CD8-positive, alpha-beta memory T cell (primary cell): ENCODE measurements at regions not wholly inside any gene's neighbourhood (a gene's known extent, or its start where the extent isn't known, plus 50 kb on each side); places are given as distances from the start of the nearest gene placed in this dataset.

ENCODE experiments used
- CTCF ChIA-PET: fragments of 350-600 bp; sonication (Branson Sonifier 250); formaldehyde crosslinking; loops from one replicate; lab custom pipeline; 2021; ENCODE audit warnings: antibody characterized with exemption; lab: Charles Lee
- POLR2A ChIA-PET: fragments of 350-600 bp; sonication (Branson Sonifier 250); formaldehyde crosslinking; loops from one replicate; lab custom pipeline; 2021; ENCODE audit warnings: antibody characterized with exemption; lab: Charles Lee
- DNase-seq, 5 donors: peaks; one replicate each; pipeline versions ENCODE4 v3.0.0 to v3.0.0-alpha.2; 2020 to 2022; ENCODE audit warnings: mixed read lengths in 1 of 5
- H3K27ac ChIP-seq: one replicate; pipeline ENCODE4 v1.7.0; 2013; ENCODE audit warnings: low read depth, mild to moderate bottlenecking, low read length, moderate library complexity
- H3K27me3 ChIP-seq: 2 replicates; pipeline ENCODE4 v1.7.0; 2013; ENCODE audit warnings: low read length, mild to moderate bottlenecking; ENCODE audit not compliant: insufficient read depth, poor library complexity, severe bottlenecking
- H3K36me3 ChIP-seq: 2 replicates; pipeline ENCODE4 v1.7.0; 2013; ENCODE audit warnings: mild to moderate bottlenecking, low read length, moderate library complexity; ENCODE audit not compliant: insufficient read depth
- H3K4me1 ChIP-seq: 2 replicates; pipeline ENCODE4 v1.7.0; 2013; ENCODE audit warnings: mild to moderate bottlenecking, low read length, moderate library complexity; ENCODE audit not compliant: insufficient read depth
- H3K4me3 ChIP-seq: 2 replicates; pipeline ENCODE4 v1.7.0; 2013; ENCODE audit warnings: mild to moderate bottlenecking, low read length
- H3K9me3 ChIP-seq: 2 replicates; pipeline ENCODE4 v1.7.0; 2013; ENCODE audit warnings: mild to moderate bottlenecking, low read length
- H3K27ac Mint-ChIP-seq, 8 donors: one replicate each; pipeline ENCODE4 v1.8.0; 2020 to 2021; ENCODE audit warnings: mixed read lengths in 8 of 8, mild to moderate bottlenecking in 6 of 8, inconsistent platforms in 3 of 8, moderate library complexity in 3 of 8
- H3K27me3 Mint-ChIP-seq, 2 donors: one replicate each; pipeline ENCODE4 v1.8.0; 2020 to 2021; ENCODE audit warnings: mixed read lengths in 2 of 2, mild to moderate bottlenecking in 1 of 2, moderate library complexity in 1 of 2
- H3K36me3 Mint-ChIP-seq, 3 donors: one replicate each; pipeline ENCODE4 v1.8.0; 2020 to 2021; ENCODE audit warnings: mixed read lengths in 3 of 3, inconsistent platforms in 1 of 3, mild to moderate bottlenecking in 1 of 3
- H3K4me1 Mint-ChIP-seq, 3 donors: one replicate each; pipeline ENCODE4 v1.8.0; 2020 to 2021; ENCODE audit warnings: mixed read lengths in 3 of 3, inconsistent platforms in 1 of 3, mild to moderate bottlenecking in 1 of 3
- H3K4me3 Mint-ChIP-seq, 7 donors: one replicate each; pipeline ENCODE4 v1.8.0; 2020 to 2021; ENCODE audit warnings: mixed read lengths in 7 of 7, mild to moderate bottlenecking in 6 of 7, moderate library complexity in 4 of 7, inconsistent platforms in 2 of 7
- H3K9me3 Mint-ChIP-seq, 5 donors: one replicate each; pipeline ENCODE4 v1.8.0; 2020 to 2022; ENCODE audit warnings: mixed read lengths in 5 of 5, mild to moderate bottlenecking in 3 of 5, moderate library complexity in 2 of 5, inconsistent platforms in 1 of 5

- POLR2A ChIA-PET = no interaction called here
- H3K27me3 Mint-ChIP-seq = no peaks in the 10 kb centered on the region
- H3K4me1 Mint-ChIP-seq = no peaks in the 10 kb centered on the region
- no peaks in the 10 kb centered on the region for H3K36me3 ChIP-seq
- no peak overlapping the region for H3K27ac Mint-ChIP-seq
- no peaks in the 10 kb centered on the region for H3K27me3 ChIP-seq
- peaks cover 0 to 14% (median 7%) of the 10 kb centered on the region in 5 donors for H3K9me3 Mint-ChIP-seq
- H3K4me1 ChIP-seq = no peaks in the 10 kb centered on the region
- no peak overlapping the region for H3K4me3 Mint-ChIP-seq
- no peaks in the 10 kb centered on the region for H3K36me3 Mint-ChIP-seq
- no peak for DNase-seq
- H3K9me3 ChIP-seq = no peaks in the 10 kb centered on the region
- CTCF ChIA-PET = no interaction called here
- no peak overlapping the region for H3K27ac ChIP-seq
- no peak overlapping the region for H3K4me3 ChIP-seq
These were observed 355.3 kb upstream of the ZNF385D start for GRCh38 chr3:22106213-22106896.

- H3K27ac Mint-ChIP-seq = no peak overlapping the region
- H3K27me3 Mint-ChIP-seq = no peaks in the 10 kb centered on the region
- no peaks in the 10 kb centered on the region for H3K9me3 ChIP-seq
- no peak for DNase-seq
- no peaks in the 10 kb centered on the region for H3K36me3 Mint-ChIP-seq
- no peak overlapping the region for H3K4me3 ChIP-seq
- H3K27ac ChIP-seq = no peak overlapping the region
- H3K4me1 Mint-ChIP-seq = no peaks in the 10 kb centered on the region
- H3K36me3 ChIP-seq = no peaks in the 10 kb centered on the region
- H3K27me3 ChIP-seq = no peaks in the 10 kb centered on the region
- H3K4me1 ChIP-seq = no peaks in the 10 kb centered on the region
- peaks cover 0 to 12% (median 8%) of the 10 kb centered on the region in 5 donors for H3K9me3 Mint-ChIP-seq
- POLR2A ChIA-PET = no interaction called here
- CTCF ChIA-PET = no interaction called here
- H3K4me3 Mint-ChIP-seq = no peak overlapping the region
These were observed 360.2 kb upstream of the ZNF385D start for GRCh38 chr3:22111226-22111625.

GRCh38 chr3:22113453-22113852, 362.4 kb upstream of the ZNF385D start:
- Histone ChIP-seq H3K27me3 (no peaks in the 10 kb centered on the region), H3K9me3 (no peaks in the 10 kb centered on the region), H3K27ac (no peak overlapping the region), H3K36me3 (no peaks in the 10 kb centered on the region), H3K4me3 (no peak overlapping the region), H3K4me1 (no peaks in the 10 kb centered on the region)
- CTCF ChIA-PET = no interaction called here
- H3K4me1 Mint-ChIP-seq = no peaks in the 10 kb centered on the region
- peaks cover 0 to 8% (median 6%) of the 10 kb centered on the region in 5 donors for H3K9me3 Mint-ChIP-seq
- H3K27ac Mint-ChIP-seq = no peak overlapping the region
- no peak overlapping the region for H3K4me3 Mint-ChIP-seq
- POLR2A ChIA-PET = no interaction called here
- H3K27me3 Mint-ChIP-seq = no peaks in the 10 kb centered on the region
- H3K36me3 Mint-ChIP-seq = no peaks in the 10 kb centered on the region
- DNase-seq = no peak

- CTCF ChIA-PET = no interaction called here
- no peak for DNase-seq
- Histone ChIP-seq H3K4me3 (no peak overlapping the region), H3K27ac (no peak overlapping the region), H3K4me1 (no peaks in the 10 kb centered on the region), H3K36me3 (no peaks in the 10 kb centered on the region), H3K9me3 (no peaks in the 10 kb centered on the region), H3K27me3 (no peaks in the 10 kb centered on the region)
- Mint-ChIP-seq H3K27me3 (no peaks in the 10 kb centered on the region), H3K27ac (no peak overlapping the region), H3K4me1 (no peaks in the 10 kb centered on the region), H3K4me3 (no peak overlapping the region), H3K9me3 (peaks cover 0 to 5% (median 0%) of the 10 kb centered on the region in 5 donors), H3K36me3 (no peaks in the 10 kb centered on the region)
- POLR2A ChIA-PET = no interaction called here
These were observed 364.6 kb upstream of the ZNF385D start for GRCh38 chr3:22115581-22115980.

GRCh38 chr3:22117091-22117490, 366.1 kb upstream of the ZNF385D start:
- peaks cover 0 to 5% (median 0%) of the 10 kb centered on the region in 5 donors for H3K9me3 Mint-ChIP-seq
- CTCF ChIA-PET = no interaction called here
- H3K4me1 Mint-ChIP-seq = no peaks in the 10 kb centered on the region
- Histone ChIP-seq H3K4me3 (no peak overlapping the region), H3K27ac (no peak overlapping the region), H3K9me3 (no peaks in the 10 kb centered on the region), H3K27me3 (no peaks in the 10 kb centered on the region), H3K36me3 (no peaks in the 10 kb centered on the region), H3K4me1 (no peaks in the 10 kb centered on the region)
- H3K36me3 Mint-ChIP-seq = no peaks in the 10 kb centered on the region
- DNase-seq = no peak
- no peak overlapping the region for H3K27ac Mint-ChIP-seq
- no peaks in the 10 kb centered on the region for H3K27me3 Mint-ChIP-seq
- no peak overlapping the region for H3K4me3 Mint-ChIP-seq
- POLR2A ChIA-PET = no interaction called here

- Mint-ChIP-seq H3K9me3 (peaks cover 0 to 5% (median under 1%) of the 10 kb centered on the region in 5 donors), H3K36me3 (no peaks in the 10 kb centered on the region), H3K4me3 (no peak overlapping the region), H3K4me1 (no peaks in the 10 kb centered on the region), H3K27me3 (no peaks in the 10 kb centered on the region), H3K27ac (no peak overlapping the region)
- Histone ChIP-seq H3K36me3 (no peaks in the 10 kb centered on the region), H3K4me3 (no peak overlapping the region), H3K9me3 (no peaks in the 10 kb centered on the region), H3K27me3 (no peaks in the 10 kb centered on the region), H3K27ac (no peak overlapping the region), H3K4me1 (no peaks in the 10 kb centered on the region)
- no peak for DNase-seq
- POLR2A ChIA-PET = no interaction called here
- CTCF ChIA-PET = no interaction called here
These were observed 366.8 kb upstream of the ZNF385D start for GRCh38 chr3:22117751-22118346.

GRCh38 chr3:22118542-22118941, 367.5 kb upstream of the ZNF385D start:
- ChIA-PET POLR2A (no interaction called here), CTCF (no interaction called here)
- Mint-ChIP-seq H3K27ac (no peak overlapping the region), H3K27me3 (no peaks in the 10 kb centered on the region), H3K9me3 (peaks cover 0 to 2% (median 1%) of the 10 kb centered on the region in 5 donors), H3K4me3 (no peak overlapping the region), H3K4me1 (no peaks in the 10 kb centered on the region), H3K36me3 (no peaks in the 10 kb centered on the region)
- Histone ChIP-seq H3K9me3 (no peaks in the 10 kb centered on the region), H3K27ac (no peak overlapping the region), H3K4me1 (no peaks in the 10 kb centered on the region), H3K27me3 (no peaks in the 10 kb centered on the region), H3K4me3 (no peak overlapping the region), H3K36me3 (no peaks in the 10 kb centered on the region)
- no peak for DNase-seq

- CTCF ChIA-PET = no interaction called here
These were observed 370.2 kb upstream of the ZNF385D start for GRCh38 chr3:22121068-22121701.

More at GRCh38 chr3:22121068-22121701, 370.2 kb upstream of the ZNF385D start:
- Histone ChIP-seq H3K4me3 (no peak overlapping the region), H3K36me3 (no peaks in the 10 kb centered on the region), H3K27me3 (no peaks in the 10 kb centered on the region), H3K27ac (no peak overlapping the region), H3K9me3 (no peaks in the 10 kb centered on the region), H3K4me1 (no peaks in the 10 kb centered on the region)
- POLR2A ChIA-PET = no interaction called here
- H3K4me1 Mint-ChIP-seq = no peaks in the 10 kb centered on the region
- no peak for DNase-seq
- H3K27ac Mint-ChIP-seq = no peak overlapping the region
- H3K4me3 Mint-ChIP-seq = no peak overlapping the region
- no peaks in the 10 kb centered on the region for H3K27me3 Mint-ChIP-seq
- H3K36me3 Mint-ChIP-seq = no peaks in the 10 kb centered on the region
- H3K9me3 Mint-ChIP-seq = peaks cover 0 to 4% (median 2%) of the 10 kb centered on the region in 5 donors
